ENCODE measurements at regions not wholly inside any gene's neighbourhood (a gene's known extent, or its start where the extent isn't known, plus 50 kb on each side); places are given as distances from the start of the nearest gene placed in this dataset.

DNA sequence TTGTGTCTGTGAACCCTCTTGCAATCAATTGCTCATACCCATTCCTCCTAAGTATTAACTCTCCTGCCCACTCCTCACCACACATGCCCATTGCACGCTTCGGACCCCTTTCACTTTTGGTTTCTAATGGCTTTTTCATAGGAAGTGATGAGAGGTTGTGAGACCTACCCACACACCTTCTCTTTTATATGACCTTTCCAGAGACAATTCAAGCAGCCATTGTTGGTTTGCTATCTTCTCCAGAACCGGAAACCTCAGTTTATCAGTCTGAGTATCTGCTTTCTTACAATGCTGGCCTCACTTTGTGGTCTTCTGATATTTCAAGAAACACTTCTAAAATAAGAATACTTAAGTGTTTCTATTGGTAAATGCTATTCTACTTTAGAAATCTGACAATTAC is 1550.8 kb upstream of the SLC10A2 start (continued):
- TF ChIP-seq HDAC2 (IDR thresholded peaks at IDR 0.05; ENCODE audit: borderline replicate concordance in 1 of 2, low read depth in 2 of 2, low read length in 2 of 2): no peak
